Mucosa of stomach (tissue), 1 donor: ENCODE measurements at regions not wholly inside any gene's neighbourhood (a gene's known extent, or its start where the extent isn't known, plus 50 kb on each side); places are given as distances from the start of the nearest gene placed in this dataset.

Experiments used
- H3K27me3 ChIP-seq: one replicate; pipeline ENCODE4 v1.7.0; 2013; ENCODE audit warnings: mild to moderate bottlenecking, low read length; ENCODE audit not compliant: control insufficient read depth, insufficient read depth
- H3K36me3 ChIP-seq: one replicate; pipeline ENCODE4 v1.7.0; 2013; ENCODE audit warnings: low read length; ENCODE audit not compliant: control insufficient read depth, insufficient read depth
- H3K4me1 ChIP-seq: one replicate; pipeline ENCODE4 v1.7.0; 2013; ENCODE audit warnings: mild to moderate bottlenecking, low read length; ENCODE audit not compliant: control insufficient read depth, insufficient read depth
- H3K4me3 ChIP-seq: one replicate; pipeline ENCODE4 v1.7.0; 2013; ENCODE audit warnings: low read length
- H3K9ac ChIP-seq: one replicate; pipeline ENCODE4 v1.7.0; 2013; ENCODE audit warnings: mild to moderate bottlenecking, low read length, moderate library complexity
- H3K9me3 ChIP-seq: one replicate; pipeline ENCODE4 v1.7.0; 2013; ENCODE audit warnings: mild to moderate bottlenecking, low read length, moderate library complexity; ENCODE audit not compliant: control insufficient read depth
- donor health status: Pancreatic carcinoma.

DNA sequence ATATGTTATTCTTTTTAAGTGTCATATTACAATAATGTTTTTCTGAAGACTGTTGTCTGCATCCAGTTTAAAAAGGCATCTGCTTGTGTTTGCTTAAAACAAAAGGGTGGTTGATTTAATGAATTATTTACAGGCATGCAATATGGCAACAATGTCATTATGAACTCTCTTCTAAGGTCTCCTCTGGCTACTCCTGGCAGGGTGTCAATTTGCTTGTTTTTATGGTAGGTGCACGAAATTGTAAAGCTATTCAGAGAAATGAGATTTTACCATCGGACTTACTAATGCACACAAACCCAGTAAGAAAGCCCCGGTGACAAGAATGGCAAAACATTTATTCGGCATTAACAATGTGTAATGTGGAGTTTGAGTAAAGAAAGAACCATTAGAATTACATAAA is 539.8 kb upstream of the ZNF608 start:
- H3K4me1 ChIP-seq, result no peaks in the 10 kb centered on the region
- no peaks in the 10 kb centered on the region for H3K9me3 ChIP-seq
- H3K27me3 ChIP-seq, result no peaks in the 10 kb centered on the region
- H3K4me3 ChIP-seq, result no peak overlapping the region
- H3K9ac ChIP-seq, result no peak overlapping the region
- H3K36me3 ChIP-seq, result no peaks in the 10 kb centered on the region

DNA sequence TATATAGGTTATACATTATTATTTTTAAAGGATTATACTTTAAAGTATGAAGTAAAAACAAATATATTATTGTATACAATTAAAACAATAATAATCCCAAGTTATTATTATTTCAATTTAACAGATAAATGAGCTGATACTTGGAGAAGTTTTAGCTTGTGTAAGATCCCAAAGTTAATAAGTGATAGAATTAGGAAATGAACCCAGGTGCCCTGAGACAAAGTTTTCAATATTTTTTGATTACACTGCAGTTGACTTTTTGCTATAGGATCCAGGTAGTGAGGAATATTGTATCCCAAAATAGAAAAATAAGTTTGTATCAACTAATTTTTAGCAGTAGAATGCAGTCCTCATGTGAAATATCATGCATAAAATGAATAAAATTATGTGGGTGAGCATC is 543.2 kb upstream of the ZNF608 start:
- H3K36me3 ChIP-seq, result no peaks in the 10 kb centered on the region

DNA sequence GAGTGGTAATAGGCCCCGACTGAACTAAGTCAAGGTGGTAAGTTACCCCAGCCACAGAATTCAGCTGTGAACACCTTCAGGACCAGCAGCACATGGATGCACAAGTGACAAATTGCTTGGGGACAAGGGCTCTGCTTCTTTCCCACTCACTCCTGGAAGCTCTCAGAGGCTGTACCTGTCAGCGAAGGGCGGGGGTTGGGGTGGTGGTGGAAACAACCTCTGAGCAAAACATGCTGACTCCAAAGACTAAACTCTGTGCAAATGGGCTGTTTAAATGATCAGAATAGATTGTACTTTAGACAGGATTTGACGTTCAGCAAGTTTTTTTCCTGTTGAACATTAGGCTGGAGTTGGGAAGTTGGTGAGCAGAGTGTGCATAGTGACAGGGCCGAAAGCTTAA is 544.5 kb upstream of the ZNF608 start:
- Histone ChIP-seq H3K4me3 (no peak overlapping the region), H3K4me1 (no peaks in the 10 kb centered on the region), H3K36me3 (no peaks in the 10 kb centered on the region), H3K9ac (no peak overlapping the region), H3K27me3 (no peaks in the 10 kb centered on the region), H3K9me3 (no peaks in the 10 kb centered on the region)

More for the DNA sequence above, 543.2 kb upstream of the ZNF608 start:
- Histone ChIP-seq H3K4me1 (no peaks in the 10 kb centered on the region), H3K4me3 (no peak overlapping the region), H3K9me3 (no peaks in the 10 kb centered on the region), H3K9ac (no peak overlapping the region), H3K27me3 (no peaks in the 10 kb centered on the region)

DNA sequence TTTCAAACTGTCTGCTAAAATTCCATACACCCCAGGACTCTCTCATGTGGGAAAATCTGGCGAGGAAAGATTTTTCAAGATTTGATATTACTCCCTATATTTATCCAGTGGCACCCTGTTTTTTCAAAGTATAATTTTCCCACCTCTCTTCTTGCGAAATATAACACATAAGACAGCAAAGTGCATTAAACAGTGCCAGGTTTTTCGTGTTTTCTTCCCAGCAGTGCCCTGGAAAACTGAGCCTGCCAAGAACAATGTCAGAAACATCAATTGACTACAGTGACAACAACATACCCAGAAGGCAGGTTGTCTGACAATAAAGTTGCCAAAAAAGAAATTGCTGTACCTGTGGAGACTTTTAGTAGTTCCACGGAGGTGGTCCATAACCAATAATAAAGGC is 545.0 kb upstream of the ZNF608 start:
- Histone ChIP-seq H3K27me3 (no peaks in the 10 kb centered on the region), H3K36me3 (no peaks in the 10 kb centered on the region), H3K9ac (no peak overlapping the region), H3K4me3 (no peak overlapping the region), H3K4me1 (no peaks in the 10 kb centered on the region), H3K9me3 (no peaks in the 10 kb centered on the region)

DNA sequence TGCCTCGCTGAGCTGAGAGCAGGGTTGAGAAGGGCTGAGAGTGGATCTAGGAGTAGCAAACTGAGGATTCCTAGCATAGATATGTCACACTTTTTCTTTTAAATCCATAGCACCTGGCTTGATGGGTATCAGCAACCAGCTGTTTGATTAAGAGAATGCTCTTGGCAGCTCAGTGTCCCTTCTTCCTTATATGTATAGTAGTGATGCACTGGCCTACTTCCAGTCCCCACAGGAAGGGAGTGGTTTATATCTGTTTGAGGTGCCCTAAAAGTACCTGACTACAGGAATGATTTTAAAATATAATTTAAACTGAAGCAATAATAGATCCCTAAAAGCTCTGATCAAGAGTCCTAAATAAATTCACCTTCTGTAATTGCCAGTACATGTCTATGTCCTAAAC is 546.8 kb upstream of the ZNF608 start:
- H3K9me3 ChIP-seq, result no peaks in the 10 kb centered on the region
- no peaks in the 10 kb centered on the region for H3K36me3 ChIP-seq
- no peak overlapping the region for H3K9ac ChIP-seq
- no peaks in the 10 kb centered on the region for H3K4me1 ChIP-seq
- H3K4me3 ChIP-seq, result no peak overlapping the region
- H3K27me3 ChIP-seq, result no peaks in the 10 kb centered on the region

DNA sequence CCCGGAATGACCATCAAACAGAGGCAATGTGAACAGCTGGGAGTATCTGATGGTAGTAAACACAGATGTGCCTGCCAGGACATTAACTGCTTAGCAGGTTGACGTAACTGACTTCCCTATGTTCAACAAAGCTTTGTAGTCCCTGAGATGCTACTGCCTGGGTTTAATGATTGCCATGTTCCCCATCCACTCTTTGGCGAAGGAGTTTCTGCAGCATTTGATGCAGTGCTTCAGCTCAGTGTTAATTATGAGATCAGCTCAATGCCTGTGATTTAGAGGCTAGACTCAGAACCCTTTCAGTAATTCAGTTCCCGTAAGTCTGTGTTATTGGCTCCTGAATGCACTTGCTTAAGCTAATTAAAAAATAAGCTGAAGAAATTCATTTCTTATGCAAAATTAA is 547.3 kb upstream of the ZNF608 start:
- Histone ChIP-seq H3K4me1 (no peaks in the 10 kb centered on the region), H3K27me3 (no peaks in the 10 kb centered on the region), H3K4me3 (no peak overlapping the region), H3K9ac (no peak overlapping the region), H3K36me3 (no peaks in the 10 kb centered on the region), H3K9me3 (no peaks in the 10 kb centered on the region)

DNA sequence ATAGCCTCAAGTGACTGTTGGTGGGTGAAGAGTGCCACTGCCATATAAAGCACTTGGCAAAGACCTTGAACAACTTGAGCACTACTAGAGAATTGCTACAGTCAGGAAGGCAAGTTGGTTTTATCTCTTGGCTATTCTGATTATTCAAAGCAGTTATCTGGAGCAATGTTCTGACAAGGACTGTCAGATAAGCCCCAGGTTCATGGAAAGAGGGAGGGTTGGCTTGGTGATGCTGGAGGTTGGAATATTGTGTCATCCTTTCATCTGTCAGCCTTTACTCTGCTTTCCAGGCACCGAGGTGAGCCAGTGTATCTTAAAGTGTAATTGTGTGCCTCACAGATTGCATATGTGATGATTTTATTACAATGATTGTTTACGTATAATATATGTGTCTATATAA is 548.4 kb upstream of the ZNF608 start:
- H3K27me3 ChIP-seq, result no peaks in the 10 kb centered on the region
- no peak overlapping the region for H3K4me3 ChIP-seq
- H3K36me3 ChIP-seq, result no peaks in the 10 kb centered on the region
- H3K9ac ChIP-seq, result no peak overlapping the region
- no peaks in the 10 kb centered on the region for H3K9me3 ChIP-seq
- H3K4me1 ChIP-seq, result no peaks in the 10 kb centered on the region

DNA sequence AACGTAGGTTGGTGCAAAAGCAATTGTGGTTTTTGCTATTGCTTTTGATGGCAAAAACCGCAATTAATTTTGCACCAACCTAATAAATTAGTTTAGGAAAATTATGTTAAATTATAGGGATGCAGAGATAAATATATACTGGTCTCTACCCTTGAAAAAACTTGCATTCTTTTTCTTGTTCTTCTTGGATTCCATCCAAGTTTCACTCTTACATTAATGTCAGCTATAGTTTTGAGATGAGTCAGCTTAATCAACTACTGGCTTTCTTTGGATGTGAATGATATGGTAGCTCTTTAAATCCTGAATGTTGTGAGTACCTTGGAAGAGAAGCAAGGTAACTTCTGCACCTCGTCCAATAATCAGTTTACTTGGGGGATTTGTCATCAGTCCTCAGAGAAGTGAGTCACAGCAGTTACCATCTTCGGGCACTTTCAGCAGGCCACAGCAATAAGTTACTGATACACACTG is 549.0 kb upstream of the ZNF608 start:
- Histone ChIP-seq H3K36me3 (no peaks in the 10 kb centered on the region), H3K9me3 (no peaks in the 10 kb centered on the region), H3K9ac (no peak overlapping the region), H3K4me3 (no peak overlapping the region), H3K4me1 (no peaks in the 10 kb centered on the region), H3K27me3 (no peaks in the 10 kb centered on the region)

DNA sequence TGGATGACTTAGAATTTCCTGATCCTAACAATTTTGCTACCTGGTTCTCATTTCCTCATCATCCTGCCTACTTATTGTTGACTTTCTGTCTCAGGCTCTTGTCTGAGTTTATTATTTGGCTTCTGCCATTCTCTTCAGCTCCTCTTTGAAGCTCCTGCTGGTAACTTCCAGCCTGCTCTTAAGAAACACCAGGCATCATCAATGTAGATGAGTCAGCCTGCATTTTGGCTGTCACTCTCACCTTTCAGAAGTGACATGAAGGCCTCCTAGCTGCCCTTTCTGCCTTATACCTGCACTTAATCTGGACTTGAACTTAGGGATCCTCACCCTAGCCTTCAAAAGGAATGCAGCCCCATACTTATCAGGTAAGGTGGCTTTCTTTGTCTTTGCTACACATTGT is 551.8 kb upstream of the ZNF608 start:
- H3K9ac ChIP-seq, result no peak overlapping the region

DNA sequence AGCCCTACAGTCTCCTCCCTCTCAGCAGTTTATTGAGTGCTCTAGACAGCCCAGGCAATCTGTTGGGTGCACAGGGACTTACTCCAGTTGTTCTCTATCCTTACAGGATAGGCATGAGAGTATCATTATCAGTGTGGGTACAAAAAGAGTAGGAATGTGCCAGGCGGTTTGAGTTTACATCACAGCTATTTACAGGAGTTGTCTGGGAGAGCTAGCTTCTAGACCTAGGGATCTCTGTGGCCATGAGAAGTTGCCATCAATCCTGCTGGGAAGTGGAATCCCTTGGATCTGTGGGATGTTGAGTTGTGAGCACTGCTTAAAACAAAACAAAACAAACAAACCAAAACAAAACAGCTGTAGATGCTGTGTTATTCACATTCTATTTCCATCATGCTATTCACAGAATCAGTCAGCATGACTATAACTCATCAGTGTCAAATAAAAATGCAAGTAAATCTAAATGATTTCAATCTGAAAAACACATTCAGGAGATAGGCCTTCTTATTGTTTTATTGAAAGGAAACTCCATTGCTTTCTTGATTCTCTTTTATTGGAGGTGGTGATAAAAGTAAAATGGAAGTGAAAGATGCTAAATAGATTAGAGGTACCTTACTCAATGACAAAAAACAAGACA is 552.4 kb upstream of the ZNF608 start:
- no peak overlapping the region for H3K9ac ChIP-seq

More for the DNA sequence above, 551.8 kb upstream of the ZNF608 start:
- Histone ChIP-seq H3K4me1 (no peaks in the 10 kb centered on the region), H3K27me3 (no peaks in the 10 kb centered on the region), H3K9me3 (no peaks in the 10 kb centered on the region), H3K4me3 (no peak overlapping the region), H3K36me3 (no peaks in the 10 kb centered on the region)

DNA sequence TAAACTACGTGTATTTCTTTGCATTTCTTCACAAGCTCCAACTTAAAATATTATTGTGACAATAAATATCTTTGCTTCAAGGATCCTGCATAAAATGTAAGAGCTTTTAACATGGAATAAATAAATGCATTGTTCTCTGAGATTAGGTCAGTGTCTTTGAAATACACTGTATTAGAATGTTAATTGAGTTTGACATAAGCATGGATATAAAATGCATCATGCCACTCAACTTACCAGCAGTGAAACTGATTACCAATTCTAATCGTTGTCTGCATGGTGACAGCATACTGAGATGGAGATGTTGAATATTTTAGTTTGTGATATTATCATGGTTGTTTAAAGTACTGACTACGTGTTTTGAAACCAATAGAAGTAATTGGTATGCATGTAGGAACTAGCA is 555.3 kb upstream of the ZNF608 start:
- H3K9me3 ChIP-seq, result no peaks in the 10 kb centered on the region
- H3K36me3 ChIP-seq, result no peaks in the 10 kb centered on the region
- H3K4me3 ChIP-seq, result no peak overlapping the region
- H3K27me3 ChIP-seq, result no peaks in the 10 kb centered on the region
- no peak overlapping the region for H3K9ac ChIP-seq
- H3K4me1 ChIP-seq, result no peaks in the 10 kb centered on the region

More for the DNA sequence above, 552.4 kb upstream of the ZNF608 start:
- Histone ChIP-seq H3K4me3 (no peak overlapping the region), H3K27me3 (no peaks in the 10 kb centered on the region), H3K9me3 (no peaks in the 10 kb centered on the region), H3K4me1 (no peaks in the 10 kb centered on the region), H3K36me3 (no peaks in the 10 kb centered on the region)

DNA sequence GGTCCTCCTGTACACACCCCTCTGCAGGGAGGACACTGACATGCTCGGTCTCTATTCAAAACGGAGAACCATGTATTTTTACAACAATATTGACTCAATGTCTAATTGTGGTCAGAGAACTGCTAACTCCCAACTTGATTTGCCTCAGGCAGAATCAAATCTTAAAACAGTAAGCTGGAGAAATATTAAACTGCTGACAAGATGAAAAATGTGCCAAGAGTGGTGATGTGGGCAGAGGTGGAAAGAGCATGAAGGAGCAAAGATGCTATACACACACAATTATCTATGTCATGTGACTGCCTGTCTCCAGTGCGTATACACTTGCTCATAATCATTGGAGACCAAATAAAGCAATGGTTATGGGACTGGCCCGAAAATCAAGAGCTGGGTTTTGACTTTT is 556.1 kb upstream of the ZNF608 start:
- Histone ChIP-seq H3K36me3 (no peaks in the 10 kb centered on the region), H3K4me3 (no peak overlapping the region), H3K9ac (no peak overlapping the region), H3K9me3 (no peaks in the 10 kb centered on the region), H3K27me3 (no peaks in the 10 kb centered on the region), H3K4me1 (no peaks in the 10 kb centered on the region)

DNA sequence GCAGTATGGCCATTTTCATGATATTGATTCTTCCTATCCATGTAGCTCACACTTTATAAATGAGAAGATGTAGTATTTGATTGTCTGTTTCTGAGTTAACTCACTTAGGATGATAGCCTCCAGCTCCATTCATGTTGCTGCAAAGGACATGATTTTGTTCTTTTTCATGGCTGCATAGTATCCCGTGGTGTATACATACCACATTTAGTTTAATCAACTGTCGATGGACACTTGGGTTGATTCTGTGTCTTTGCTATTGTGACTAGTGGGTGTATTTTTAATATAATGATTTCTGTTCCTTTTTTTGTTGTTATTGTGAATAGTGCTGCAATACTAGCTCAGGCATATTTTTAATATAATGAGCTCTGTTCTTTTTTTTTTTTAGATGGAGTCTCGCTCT is 560.3 kb upstream of the ZNF608 start:
- no peak overlapping the region for H3K4me3 ChIP-seq
- H3K9me3 ChIP-seq, result no peaks in the 10 kb centered on the region
- H3K4me1 ChIP-seq, result no peaks in the 10 kb centered on the region
- no peaks in the 10 kb centered on the region for H3K36me3 ChIP-seq
- H3K27me3 ChIP-seq, result no peaks in the 10 kb centered on the region
- no peak overlapping the region for H3K9ac ChIP-seq
